ENCODE measurements at regions not wholly inside any gene's neighbourhood (a gene's known extent, or its start where the extent isn't known, plus 50 kb on each side); places are given as distances from the start of the nearest gene placed in this dataset.

- no peak overlapping the region for H3K27ac ChIP-seq (ENCODE audit: low read depth, low read length)
- no peaks in the 10 kb centered on the region for H3K9me3 ChIP-seq (ENCODE audit: insufficient read depth, low read length)
- H4K20me1 ChIP-seq (ENCODE audit: low read depth, low read length), result no peaks in the 10 kb centered on the region
- H3K4me2 ChIP-seq (ENCODE audit: low read depth, low read length, poor library complexity, severe bottlenecking), result no peak overlapping the region
- TF ChIP-seq CTCF (IDR thresholded peaks at IDR 0.05; ENCODE audit: insufficient read depth, low read length, poor library complexity, severe bottlenecking), result no peak
- TF ChIP-seq EZH2phosphoT487 (conservative IDR thresholded peaks at IDR 0.05; ENCODE audit: low read length), result no peak
- no peaks in the 10 kb centered on the region for H3K36me3 ChIP-seq (ENCODE audit: low read length)
- H3K9ac ChIP-seq (ENCODE audit: low read length), result no peak overlapping the region
- H3F3A ChIP-seq (ENCODE audit: insufficient read depth), result no peaks in the 10 kb centered on the region
- H3K79me2 ChIP-seq (ENCODE audit: insufficient read depth, low read length), result no peaks in the 10 kb centered on the region
- no peaks in the 10 kb centered on the region for H3K27me3 ChIP-seq (ENCODE audit: low read length)
- H3K9me2 ChIP-seq (replicated peaks; ENCODE audit: insufficient read depth, low read length), result no peaks in the 10 kb centered on the region
- H2AFZ ChIP-seq (ENCODE audit: low read depth, low read length, severe bottlenecking), result no peak overlapping the region
- H3K4me3 ChIP-seq (ENCODE audit: insufficient read depth, low read length, poor library complexity, severe bottlenecking), result no peak overlapping the region
Observed at GRCh38 chr3:72529081-72529480, 319.2 kb downstream of the SHQ1 start.

- H3K79me2 ChIP-seq (ENCODE audit: insufficient read depth, low read length), result no peaks in the 10 kb centered on the region
- no peaks in the 10 kb centered on the region for H3F3A ChIP-seq (ENCODE audit: insufficient read depth)
- H3K36me3 ChIP-seq (ENCODE audit: low read length), result no peaks in the 10 kb centered on the region
- no peak for TF ChIP-seq EZH2phosphoT487 (conservative IDR thresholded peaks at IDR 0.05; ENCODE audit: low read length)
- TF ChIP-seq CTCF (IDR thresholded peaks at IDR 0.05; ENCODE audit: insufficient read depth, low read length, poor library complexity, severe bottlenecking), result no peak
- no peaks in the 10 kb centered on the region for H4K20me1 ChIP-seq (ENCODE audit: low read depth, low read length)
- no peak overlapping the region for H3K27ac ChIP-seq (ENCODE audit: low read depth, low read length)
- H3K9ac ChIP-seq (ENCODE audit: low read length), result no peak overlapping the region
- peak overlapping the region; percentile 7 for H3K4me2 ChIP-seq (ENCODE audit: low read depth, low read length, poor library complexity, severe bottlenecking)
- no peaks in the 10 kb centered on the region for H3K9me2 ChIP-seq (replicated peaks; ENCODE audit: insufficient read depth, low read length)
- no peaks in the 10 kb centered on the region for H3K27me3 ChIP-seq (ENCODE audit: low read length)
- H3K9me3 ChIP-seq (ENCODE audit: insufficient read depth, low read length), result no peaks in the 10 kb centered on the region
- no peak overlapping the region for H2AFZ ChIP-seq (ENCODE audit: low read depth, low read length, severe bottlenecking)
- H3K4me3 ChIP-seq (ENCODE audit: insufficient read depth, low read length, poor library complexity, severe bottlenecking), result no peak overlapping the region
Observed at GRCh38 chr3:72523429-72524151, 324.7 kb downstream of the SHQ1 start.

- H3K9me3 ChIP-seq (ENCODE audit: insufficient read depth, low read length), result no peaks in the 10 kb centered on the region
- H3K36me3 ChIP-seq (ENCODE audit: low read length), result no peaks in the 10 kb centered on the region
- no peaks in the 10 kb centered on the region for H3K9me2 ChIP-seq (replicated peaks; ENCODE audit: insufficient read depth, low read length)
- H3K79me2 ChIP-seq (ENCODE audit: insufficient read depth, low read length), result no peaks in the 10 kb centered on the region
- H2AFZ ChIP-seq (ENCODE audit: low read depth, low read length, severe bottlenecking), result no peak overlapping the region
- H3K27me3 ChIP-seq (ENCODE audit: low read length), result no peaks in the 10 kb centered on the region
- no peaks in the 10 kb centered on the region for H4K20me1 ChIP-seq (ENCODE audit: low read depth, low read length)
- H3K27ac ChIP-seq (ENCODE audit: low read depth, low read length), result no peak overlapping the region
- TF ChIP-seq EZH2phosphoT487 (conservative IDR thresholded peaks at IDR 0.05; ENCODE audit: low read length) (no peak), CTCF (IDR thresholded peaks at IDR 0.05; ENCODE audit: insufficient read depth, low read length, poor library complexity, severe bottlenecking) (no peak)
- no peak overlapping the region for H3K4me3 ChIP-seq (ENCODE audit: insufficient read depth, low read length, poor library complexity, severe bottlenecking)
- H3K4me2 ChIP-seq (ENCODE audit: low read depth, low read length, poor library complexity, severe bottlenecking), result no peak overlapping the region
- H3K9ac ChIP-seq (ENCODE audit: low read length), result no peak overlapping the region
- H3F3A ChIP-seq (ENCODE audit: insufficient read depth), result no peaks in the 10 kb centered on the region
Observed at GRCh38 chr3:72520690-72521308, 327.4 kb downstream of the SHQ1 start.

Measured in SU-DHL-6 (cell line).